ENCODE measurements at regions not wholly inside any gene's neighbourhood (a gene's known extent, or its start where the extent isn't known, plus 50 kb on each side); places are given as distances from the start of the nearest gene placed in this dataset.
"Not testable (repeated sequence)": the region's sequence is repeated elsewhere in the genome, so short reads cannot be mapped to it uniquely, and the experiment has no call there.

DNA sequence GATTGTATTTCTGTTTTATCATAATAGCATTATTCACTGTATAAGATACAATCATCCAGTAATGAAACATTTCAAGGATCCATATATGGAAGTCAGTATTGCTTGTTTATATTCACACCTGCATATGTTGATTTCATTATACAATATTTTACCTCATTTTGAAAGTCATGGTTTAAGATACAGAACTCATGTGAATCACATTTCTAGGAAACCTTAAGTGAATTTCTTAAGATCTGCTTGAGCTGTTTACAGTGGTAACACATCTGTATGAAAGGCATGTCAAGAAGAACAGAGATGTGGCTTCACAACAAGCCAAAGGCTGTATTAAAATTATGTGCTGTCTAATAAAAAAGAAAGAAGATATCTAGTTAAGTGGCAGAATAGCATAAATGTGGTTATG is 153.2 kb upstream of the METTL14 start:
- ATAC-seq: peak in 1 of 2 donors; percentile 49
- not testable (repeated sequence) for H3K4me3 Mint-ChIP-seq; H3K4me1 Mint-ChIP-seq (ENCODE audit: low read depth in 2 of 2); H3K9me3 Mint-ChIP-seq; H3K27ac Mint-ChIP-seq; H3K27me3 Mint-ChIP-seq; H3K36me3 Mint-ChIP-seq; DNase-seq (ENCODE audit: low spot score)

DNA sequence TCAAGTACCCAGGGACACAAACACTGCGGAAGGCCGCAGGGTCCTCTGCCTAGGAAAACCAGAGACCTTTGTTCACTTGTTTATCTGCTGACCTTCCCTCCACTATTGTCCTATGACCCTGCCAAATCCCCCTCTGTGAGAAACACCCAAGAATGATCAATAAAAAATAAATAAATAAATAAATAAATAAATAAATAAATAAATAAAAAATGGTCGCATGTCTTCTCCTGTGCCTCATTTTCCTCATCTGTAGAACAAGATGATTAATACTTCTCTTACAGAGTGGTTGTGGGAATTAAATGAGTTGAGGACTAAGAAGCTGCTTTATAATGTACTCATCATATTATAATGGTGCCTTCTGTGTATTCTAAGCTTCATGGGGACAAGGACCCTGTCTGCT is 149.4 kb upstream of the METTL14 start:
- not testable (repeated sequence) for H3K27me3 Mint-ChIP-seq; DNase-seq (ENCODE audit: low spot score)

DNA sequence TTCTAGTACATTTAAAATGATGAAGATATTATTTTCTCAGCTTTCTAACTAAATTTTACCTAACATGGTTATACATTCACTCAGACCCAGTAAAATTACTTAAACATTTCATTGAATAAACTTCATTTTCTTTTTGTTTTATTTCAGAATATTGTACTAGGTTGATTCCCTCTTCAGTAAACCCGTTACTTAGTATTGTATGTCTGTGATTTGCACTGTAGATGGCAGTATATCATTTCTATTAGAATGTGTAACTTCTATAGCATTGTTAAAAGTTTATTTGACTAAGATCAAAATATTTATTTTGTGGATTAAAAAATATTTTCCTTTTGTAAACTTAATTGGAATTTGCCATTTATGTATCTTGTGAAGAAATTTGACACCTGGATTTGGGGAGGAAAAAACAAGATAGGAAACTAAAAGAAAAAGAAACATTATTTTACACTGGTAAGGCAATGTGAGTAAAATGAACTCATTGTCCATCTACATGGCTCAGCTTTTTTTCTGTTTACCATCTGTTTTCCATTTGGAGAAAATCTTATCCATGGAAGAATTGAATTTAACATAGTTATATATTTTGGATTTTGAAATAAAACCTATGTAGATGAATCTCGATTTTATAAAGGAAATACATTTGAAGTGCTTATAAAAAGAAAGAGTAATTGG is 145.6 kb upstream of the METTL14 start:
- H3K9me3 Mint-ChIP-seq; DNase-seq (ENCODE audit: low spot score); H3K27ac Mint-ChIP-seq; H3K4me1 Mint-ChIP-seq (ENCODE audit: low read depth in 2 of 2); H3K27me3 Mint-ChIP-seq; H3K4me3 Mint-ChIP-seq; H3K36me3 Mint-ChIP-seq; ATAC-seq: not testable (repeated sequence)

More for the DNA sequence above, 149.4 kb upstream of the METTL14 start:
- H3K4me3 Mint-ChIP-seq; H3K4me1 Mint-ChIP-seq (ENCODE audit: low read depth in 2 of 2); H3K27ac Mint-ChIP-seq; H3K36me3 Mint-ChIP-seq; H3K9me3 Mint-ChIP-seq; ATAC-seq: not testable (repeated sequence)

DNA sequence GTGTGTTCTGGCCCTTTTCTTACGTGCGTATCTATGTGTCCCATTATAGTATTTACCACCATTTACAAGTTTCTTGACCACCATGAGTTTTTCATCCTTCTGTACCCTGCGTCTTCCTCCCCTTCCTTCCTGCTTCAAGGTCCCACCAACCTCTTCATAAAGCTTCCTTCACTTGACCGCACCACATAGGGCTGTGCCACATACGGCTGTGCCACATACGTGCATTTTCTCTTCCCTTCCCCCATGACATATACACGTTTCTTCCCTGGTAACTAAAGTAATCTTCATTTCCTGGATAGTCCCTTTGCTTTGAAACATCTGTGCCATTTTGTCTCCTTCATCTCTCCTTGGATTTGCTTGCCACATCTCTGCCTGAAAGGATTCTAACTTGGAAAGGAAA is 128.6 kb upstream of the METTL14 start:
- H3K27ac Mint-ChIP-seq; H3K36me3 Mint-ChIP-seq; H3K4me1 Mint-ChIP-seq (ENCODE audit: low read depth in 2 of 2); ATAC-seq; DNase-seq (ENCODE audit: low spot score); H3K9me3 Mint-ChIP-seq; H3K4me3 Mint-ChIP-seq: not testable (repeated sequence)
- peaks cover 6 to 10% of the 10 kb centered on the region in 2 donors for H3K27me3 Mint-ChIP-seq

DNA sequence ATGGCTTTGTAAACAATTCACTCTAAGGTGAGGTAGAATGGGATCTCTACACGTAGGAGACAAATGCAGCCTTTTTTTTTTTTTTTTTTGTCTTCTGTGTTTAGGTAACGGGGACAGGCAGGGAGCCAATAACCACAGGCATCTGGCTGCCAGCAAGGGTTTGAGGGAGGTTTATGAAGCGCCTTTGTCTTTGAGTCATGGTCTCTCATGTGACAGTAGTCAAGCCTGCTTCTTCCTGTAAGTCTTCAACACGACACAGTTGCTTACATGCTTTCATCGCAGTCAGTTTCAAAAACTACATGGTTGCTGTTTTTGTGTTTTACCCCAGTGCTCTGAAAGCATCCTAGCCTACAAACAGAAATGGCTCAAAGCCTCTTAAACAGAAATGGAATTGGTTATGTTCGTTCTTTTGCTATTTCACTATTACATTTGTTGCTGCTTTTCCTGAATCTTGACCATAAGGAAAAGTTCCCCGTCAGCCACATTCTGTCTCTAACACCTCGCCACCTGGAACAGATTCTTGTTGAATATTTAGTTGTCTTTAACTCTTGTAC is 127.8 kb upstream of the METTL14 start:
- no peaks in the 10 kb centered on the region for H3K9me3 Mint-ChIP-seq
- DNase-seq (ENCODE audit: low spot score) (no peak), ATAC-seq (no peak)
- H3K27ac Mint-ChIP-seq: no peak overlapping the region
- no peaks in the 10 kb centered on the region for H3K36me3 Mint-ChIP-seq
- H3K4me1 Mint-ChIP-seq (ENCODE audit: low read depth in 2 of 2): no peaks in the 10 kb centered on the region
- H3K4me3 Mint-ChIP-seq: no peak overlapping the region
- H3K27me3 Mint-ChIP-seq: peaks cover 6 to 10% of the 10 kb centered on the region in 2 donors

DNA sequence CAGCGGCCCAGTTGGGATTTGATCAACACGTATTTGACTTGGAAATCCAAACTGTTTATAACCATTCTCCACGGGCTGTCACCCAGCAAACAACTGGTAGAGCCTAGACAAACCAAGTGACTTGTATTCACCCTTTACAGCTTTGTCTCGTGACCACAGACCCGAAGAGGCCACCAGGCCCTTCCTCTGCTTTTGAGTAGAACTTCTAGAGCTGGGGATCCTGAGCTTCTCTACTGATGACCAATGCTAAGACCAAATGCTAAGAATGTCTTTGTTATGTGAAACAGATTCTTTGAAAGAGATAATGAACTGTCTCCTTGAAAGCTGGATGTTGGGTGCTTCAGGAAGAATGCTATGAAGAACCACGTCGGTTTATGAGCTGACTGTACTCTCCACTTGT is 127.0 kb upstream of the METTL14 start:
- H3K36me3 Mint-ChIP-seq; H3K27ac Mint-ChIP-seq; H3K4me3 Mint-ChIP-seq; DNase-seq (ENCODE audit: low spot score); H3K9me3 Mint-ChIP-seq; H3K4me1 Mint-ChIP-seq (ENCODE audit: low read depth in 2 of 2); ATAC-seq: not testable (repeated sequence)
- peaks cover 6 to 10% of the 10 kb centered on the region in 2 donors for H3K27me3 Mint-ChIP-seq

DNA sequence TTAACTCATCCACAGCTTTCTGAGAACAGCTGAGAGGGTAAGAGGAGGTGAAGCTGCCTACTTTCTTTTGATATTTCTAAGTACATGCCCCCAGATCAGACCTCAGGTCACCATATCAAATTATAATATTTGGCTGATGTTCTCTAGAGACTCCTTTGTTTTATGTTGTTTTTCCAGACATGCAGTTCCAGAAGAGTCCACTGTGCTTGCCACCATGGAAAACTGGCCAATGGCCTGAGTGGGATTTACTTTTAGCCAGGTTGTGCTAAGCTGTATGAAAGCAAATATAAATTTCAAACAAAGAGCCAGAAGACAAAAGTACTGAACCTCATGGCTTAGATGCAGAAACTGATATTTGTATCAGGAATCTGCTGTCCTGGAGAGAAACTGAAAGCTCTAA is 123.6 kb upstream of the METTL14 start:
- not testable (repeated sequence) for H3K27ac Mint-ChIP-seq

DNA sequence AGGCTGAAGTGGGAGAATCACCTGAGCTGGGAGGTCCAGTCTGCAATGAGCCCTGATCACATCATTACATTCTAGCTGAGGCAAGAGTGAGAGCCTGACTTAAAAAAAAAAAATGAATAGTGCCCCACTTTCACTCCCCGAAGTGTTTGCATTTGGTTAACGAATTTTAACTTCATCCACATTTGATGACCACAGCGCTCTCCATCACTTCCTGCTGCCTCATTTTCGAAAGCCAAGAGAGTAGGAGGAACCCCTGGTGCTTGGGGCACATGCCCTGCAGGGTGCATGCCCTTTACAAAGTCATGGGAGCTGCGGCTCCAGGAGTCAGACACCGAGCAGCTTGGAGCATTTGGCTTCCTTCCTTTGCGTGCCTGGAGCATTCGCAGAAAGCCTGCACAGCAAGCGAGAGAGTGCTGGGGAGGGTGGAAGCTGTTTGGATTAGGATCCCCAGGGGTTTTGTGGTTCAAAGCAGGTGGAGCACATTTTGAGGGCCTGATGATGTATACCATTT is 119.1 kb upstream of the METTL14 start:
- DNase-seq (ENCODE audit: low spot score): not testable (repeated sequence)

More for the DNA sequence above, 123.6 kb upstream of the METTL14 start:
- DNase-seq (ENCODE audit: low spot score); H3K9me3 Mint-ChIP-seq; H3K4me3 Mint-ChIP-seq; H3K27me3 Mint-ChIP-seq; H3K36me3 Mint-ChIP-seq; ATAC-seq; H3K4me1 Mint-ChIP-seq (ENCODE audit: low read depth in 2 of 2): not testable (repeated sequence)

DNA sequence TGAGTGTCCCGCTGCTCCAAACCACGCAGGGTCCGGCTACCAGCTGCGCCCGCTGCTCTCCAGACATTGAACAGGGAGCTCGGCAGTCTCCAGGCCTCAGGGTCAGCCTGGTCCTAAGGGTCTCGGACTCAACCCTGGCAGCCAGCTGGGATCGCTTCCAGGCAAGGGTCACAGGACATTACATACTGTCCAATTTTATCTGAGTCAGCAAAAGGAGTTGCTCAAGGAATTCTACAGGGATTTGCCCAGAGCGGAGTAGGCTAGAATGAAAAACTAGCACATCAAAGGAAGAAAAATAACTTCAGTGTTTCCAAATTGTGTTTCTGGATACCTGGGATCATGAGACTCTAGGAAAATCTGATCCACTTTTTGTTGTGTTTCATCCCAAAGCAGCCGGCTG is 112.2 kb upstream of the METTL14 start:
- not testable (repeated sequence) for H3K36me3 Mint-ChIP-seq; H3K4me3 Mint-ChIP-seq; H3K4me1 Mint-ChIP-seq (ENCODE audit: low read depth in 2 of 2); H3K9me3 Mint-ChIP-seq; H3K27ac Mint-ChIP-seq; ATAC-seq; DNase-seq (ENCODE audit: low spot score)
- H3K27me3 Mint-ChIP-seq: peaks cover 12 to 21% of the 10 kb centered on the region in 2 donors

More for the DNA sequence above, 119.1 kb upstream of the METTL14 start:
- not testable (repeated sequence) for H3K9me3 Mint-ChIP-seq; H3K27ac Mint-ChIP-seq; H3K36me3 Mint-ChIP-seq; H3K4me1 Mint-ChIP-seq (ENCODE audit: low read depth in 2 of 2); H3K4me3 Mint-ChIP-seq
- peak; percentile 53 to 55 for ATAC-seq
- H3K27me3 Mint-ChIP-seq: peaks cover 9 to 14% of the 10 kb centered on the region in 2 donors

DNA sequence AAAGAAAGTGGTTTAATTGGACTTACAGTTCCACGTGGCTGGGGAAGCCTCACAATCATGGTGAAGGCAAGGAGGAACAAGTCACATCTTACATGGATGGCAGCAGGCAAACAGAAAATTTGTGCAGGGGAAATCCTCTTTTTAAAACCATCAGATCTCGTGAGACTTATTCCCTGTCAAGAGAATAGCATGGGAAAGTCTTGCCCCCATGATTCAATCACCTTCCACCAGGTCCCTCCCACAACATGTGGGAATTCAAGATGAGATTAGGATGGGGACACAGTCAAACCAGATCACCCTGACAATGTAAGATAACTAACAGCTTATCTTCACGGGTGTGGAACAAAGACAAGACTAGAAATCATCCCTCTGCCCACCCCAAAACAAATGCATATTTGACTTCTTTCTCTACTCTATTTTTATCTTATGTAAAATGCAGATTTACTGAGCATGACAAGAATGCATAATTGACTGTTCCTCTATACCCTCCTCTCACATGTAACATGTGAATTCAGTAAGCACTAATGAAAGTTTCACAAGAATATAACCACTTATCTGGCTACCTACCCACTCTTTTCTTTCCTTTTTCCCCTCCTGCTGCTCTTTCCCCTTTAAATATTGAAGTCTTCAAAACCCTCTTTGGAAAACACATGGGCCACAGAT is 110.8 kb upstream of the METTL14 start:
- not testable (repeated sequence) for H3K4me3 Mint-ChIP-seq; ATAC-seq; H3K27ac Mint-ChIP-seq; H3K4me1 Mint-ChIP-seq (ENCODE audit: low read depth in 2 of 2); DNase-seq (ENCODE audit: low spot score); H3K9me3 Mint-ChIP-seq; H3K36me3 Mint-ChIP-seq
- peaks cover 12 to 14% of the 10 kb centered on the region in 2 donors for H3K27me3 Mint-ChIP-seq

DNA sequence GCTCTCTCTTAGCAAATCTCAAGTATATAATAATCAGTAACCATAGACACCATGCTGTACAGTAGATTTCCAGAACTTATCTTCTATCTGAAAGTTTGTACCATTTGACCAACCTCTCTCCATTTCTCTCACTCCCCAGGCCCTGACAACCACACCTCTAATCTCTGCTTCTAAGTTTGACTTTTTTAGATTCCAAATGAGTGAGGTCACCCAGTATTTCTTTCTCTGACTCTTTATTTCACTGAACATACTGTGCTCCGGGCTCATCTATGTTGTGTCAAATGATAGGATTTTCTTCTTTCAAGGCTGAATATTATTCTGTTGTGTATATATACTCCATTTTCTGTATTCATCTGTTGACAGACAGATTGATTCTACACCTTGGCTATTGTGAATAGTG is 110.1 kb upstream of the METTL14 start:
- not testable (repeated sequence) for ATAC-seq; H3K4me1 Mint-ChIP-seq (ENCODE audit: low read depth in 2 of 2); DNase-seq (ENCODE audit: low spot score); H3K9me3 Mint-ChIP-seq; H3K4me3 Mint-ChIP-seq; H3K27ac Mint-ChIP-seq; H3K36me3 Mint-ChIP-seq
- peaks cover 12 to 14% of the 10 kb centered on the region in 2 donors for H3K27me3 Mint-ChIP-seq

DNA sequence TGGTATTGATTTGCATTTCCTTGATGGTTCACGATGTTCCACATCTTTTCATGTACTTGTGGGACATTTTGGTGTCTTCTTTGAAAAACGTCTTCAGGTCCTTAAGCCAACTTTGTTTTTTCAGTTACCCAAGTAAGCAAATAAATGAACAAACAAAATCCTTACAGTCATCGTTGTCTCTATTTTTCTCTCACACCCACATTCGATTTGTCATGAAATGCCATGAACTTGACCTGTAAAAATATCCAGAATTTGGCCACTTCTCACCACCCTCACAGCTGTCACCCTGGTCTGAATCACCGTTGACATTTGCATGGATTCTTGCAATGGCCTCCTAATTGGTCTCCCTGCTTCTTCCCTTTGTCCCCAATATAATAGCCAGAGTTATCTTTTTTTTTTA is 109.5 kb upstream of the METTL14 start:
- H3K4me1 Mint-ChIP-seq (ENCODE audit: low read depth in 2 of 2); H3K27ac Mint-ChIP-seq; DNase-seq (ENCODE audit: low spot score); H3K36me3 Mint-ChIP-seq; H3K4me3 Mint-ChIP-seq; H3K9me3 Mint-ChIP-seq; ATAC-seq: not testable (repeated sequence)
- peaks cover 9 to 11% of the 10 kb centered on the region in 2 donors for H3K27me3 Mint-ChIP-seq

DNA sequence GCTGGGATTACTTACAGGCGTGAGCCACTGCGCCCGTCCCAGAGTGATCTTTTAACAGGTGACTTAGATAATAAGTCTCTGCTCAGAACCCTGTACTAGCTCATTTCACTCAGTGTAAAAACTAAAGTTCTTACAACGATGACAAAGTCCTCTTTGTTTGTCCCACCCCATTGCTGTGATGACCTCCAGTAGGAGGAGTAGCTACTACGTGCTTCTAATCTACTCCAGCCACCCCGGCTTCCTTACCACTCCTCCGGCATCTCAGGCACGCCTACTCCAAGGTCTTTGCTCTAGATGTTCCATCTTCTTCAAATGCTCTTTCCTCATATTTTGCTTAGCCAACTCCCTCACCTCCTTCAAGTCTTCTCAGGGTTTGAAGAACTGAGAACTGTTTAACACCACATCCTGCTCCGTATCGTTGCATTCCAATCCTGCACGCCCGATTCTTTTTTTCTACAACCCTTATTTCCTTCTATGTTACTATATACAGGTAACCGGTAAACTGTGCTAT is 108.4 kb upstream of the METTL14 start:
- H3K9me3 Mint-ChIP-seq; H3K27me3 Mint-ChIP-seq; ATAC-seq; H3K4me3 Mint-ChIP-seq; H3K27ac Mint-ChIP-seq; DNase-seq (ENCODE audit: low spot score); H3K4me1 Mint-ChIP-seq (ENCODE audit: low read depth in 2 of 2); H3K36me3 Mint-ChIP-seq: not testable (repeated sequence)

DNA sequence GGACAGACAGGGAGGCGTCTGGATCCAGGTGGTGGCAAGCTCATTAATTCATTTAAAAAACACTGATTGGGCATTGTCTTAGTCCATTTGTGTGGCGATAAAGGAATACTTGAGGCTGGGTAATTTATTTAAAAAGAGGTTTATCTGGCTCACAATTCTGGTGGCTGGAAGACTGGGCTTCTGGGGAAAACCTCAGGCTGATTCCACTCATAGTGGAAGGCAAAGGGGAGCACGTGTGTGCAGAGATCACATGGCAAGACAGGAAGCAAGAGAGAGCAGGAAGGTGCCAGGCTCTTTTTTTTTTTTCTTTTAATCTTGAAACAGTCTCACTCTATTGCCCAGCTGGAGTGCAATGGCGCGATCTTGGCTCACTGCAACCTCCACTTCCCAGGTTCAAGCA is 100.2 kb upstream of the METTL14 start:
- H3K9me3 Mint-ChIP-seq: no peaks in the 10 kb centered on the region
- no peak overlapping the region for H3K4me3 Mint-ChIP-seq
- H3K36me3 Mint-ChIP-seq: no peaks in the 10 kb centered on the region
- H3K27ac Mint-ChIP-seq: no peak overlapping the region
- H3K27me3 Mint-ChIP-seq: peaks cover 11 to 16% of the 10 kb centered on the region in 2 donors
- no peak for ATAC-seq
- H3K4me1 Mint-ChIP-seq (ENCODE audit: low read depth in 2 of 2): no peaks in the 10 kb centered on the region
- no peak for DNase-seq (ENCODE audit: low spot score)

Measured in natural killer cell treated with Interleukin-12 subunit alpha and Interleukin-12 subunit beta and Interleukin-15 and Interleukin-18, amount 100 ng/mL, for 72 hours (primary cell).